BE2C (cell line): ENCODE measurements at regions not wholly inside any gene's neighbourhood (a gene's known extent, or its start where the extent isn't known, plus 50 kb on each side); places are given as distances from the start of the nearest gene placed in this dataset.

Experiments
- DNase-seq: peaks from one replicate; pipeline ENCODE4 v3.0.0-alpha.2; 2020
- H3K27me3 ChIP-seq: fragments of 250-450 bp; sonication (Bioruptor Pico); 2 replicates; pipeline ENCODE4 v1.5.1; 2020; ENCODE audit warnings: mild to moderate bottlenecking
- H3K36me3 ChIP-seq: fragments of 250-450 bp; sonication (Bioruptor Pico); 2 replicates; pipeline ENCODE4 v1.5.1; 2020; ENCODE audit warnings: mild to moderate bottlenecking
- H3K4me1 ChIP-seq: fragments of 250-450 bp; sonication (Bioruptor Pico); 2 replicates; pipeline ENCODE4 v1.5.1; 2020
- H3K4me3 ChIP-seq: 2 replicates; pipeline ENCODE4 v1.5.1; 2011; ENCODE audit warnings: low read depth, low read length
- H3K9me3 ChIP-seq: fragments of 250-450 bp; sonication (Bioruptor Pico); 2 replicates; pipeline ENCODE4 v1.5.1; 2020
- CTCF ChIP-seq: IDR thresholded peaks from 2 replicates; pipeline ENCODE4 v1.5.1; 2012; ENCODE audit warnings: mild to moderate bottlenecking, low read depth, low read length

DNA sequence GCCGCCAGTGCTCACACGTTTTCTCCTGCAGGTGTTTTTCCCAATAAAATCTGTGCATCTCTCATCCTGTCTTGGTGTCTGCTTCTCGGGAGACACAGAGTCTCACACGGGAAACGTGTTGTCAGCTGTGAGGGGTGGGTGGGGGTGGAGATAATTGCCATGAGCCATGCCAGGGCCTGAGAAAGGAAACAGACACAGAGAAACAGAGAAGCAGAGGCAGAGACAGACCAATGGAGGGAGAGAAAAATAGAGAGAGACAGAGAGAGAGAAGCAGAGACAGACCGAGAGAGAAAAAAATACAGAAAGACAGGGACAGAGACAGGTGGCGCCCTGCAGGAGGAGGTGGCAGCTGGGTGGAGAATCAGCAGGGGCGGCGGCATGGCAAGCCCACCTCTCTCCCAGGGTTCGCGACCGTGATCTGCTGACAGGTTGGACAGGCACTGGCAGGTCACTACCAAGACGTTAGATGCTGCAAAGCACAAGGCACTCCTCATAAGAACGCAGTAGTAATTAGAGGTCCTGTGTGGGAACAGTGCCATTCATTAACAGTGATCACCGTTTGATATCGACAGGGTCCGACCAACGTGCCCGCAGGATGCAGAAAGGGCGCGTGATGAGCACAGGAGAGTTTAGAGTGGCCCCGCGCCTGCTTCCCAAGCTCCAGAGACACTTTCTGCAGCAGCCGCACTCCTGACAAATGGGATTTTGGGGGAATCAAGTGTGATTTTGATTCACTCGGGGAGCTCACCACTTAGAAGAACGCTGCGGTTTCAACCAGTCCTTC lies 70.5 kb upstream of the INSIG1 start:
- H3K4me1 ChIP-seq = peaks cover 9% of the 10 kb centered on the region
- H3K9me3 ChIP-seq = no peaks in the 10 kb centered on the region
- H3K27me3 ChIP-seq = no peaks in the 10 kb centered on the region
- no peaks in the 10 kb centered on the region for H3K36me3 ChIP-seq
- no peak for TF ChIP-seq CTCF
- H3K4me3 ChIP-seq = no peak overlapping the region
- DNase-seq = no peak

DNA sequence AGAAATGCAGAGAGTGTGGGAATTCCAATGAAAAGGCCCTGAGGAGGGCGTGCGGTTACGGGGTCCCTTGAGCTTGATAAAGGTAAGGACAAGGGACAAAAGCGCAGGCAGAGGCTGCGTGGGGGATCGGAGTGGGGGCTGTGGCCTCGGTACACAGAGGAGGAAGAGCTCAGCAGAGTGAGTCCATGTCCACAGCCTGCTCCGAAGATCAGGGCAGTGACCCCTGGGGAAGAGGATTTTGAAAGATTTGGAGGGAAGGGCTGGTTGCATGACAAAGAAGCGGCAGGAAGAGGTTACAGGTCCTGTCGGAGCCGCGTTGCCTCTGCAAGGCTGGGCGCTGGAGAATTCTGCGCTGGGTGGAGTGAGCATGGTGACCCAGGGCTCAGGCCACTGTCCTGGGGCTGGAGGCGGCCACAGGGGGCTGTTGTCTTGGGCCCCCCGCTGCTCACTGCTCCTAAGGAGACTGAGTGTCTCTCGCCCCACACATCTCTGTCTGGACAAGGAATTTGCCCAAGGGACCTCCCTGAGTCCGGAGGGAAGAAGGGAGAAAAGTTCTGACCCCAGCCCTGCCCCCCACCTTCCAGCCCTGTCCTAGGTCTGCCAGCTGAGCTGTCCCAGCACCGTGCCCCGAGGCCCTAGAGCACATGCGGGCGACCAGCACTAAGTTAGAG lies 69.8 kb upstream of the INSIG1 start:
- Histone ChIP-seq H3K27me3 (no peaks in the 10 kb centered on the region), H3K9me3 (no peaks in the 10 kb centered on the region), H3K36me3 (no peaks in the 10 kb centered on the region), H3K4me1 (peaks cover 9% of the 10 kb centered on the region), H3K4me3 (no peak overlapping the region)
- DNase-seq = no peak
- TF ChIP-seq CTCF = no peak

DNA sequence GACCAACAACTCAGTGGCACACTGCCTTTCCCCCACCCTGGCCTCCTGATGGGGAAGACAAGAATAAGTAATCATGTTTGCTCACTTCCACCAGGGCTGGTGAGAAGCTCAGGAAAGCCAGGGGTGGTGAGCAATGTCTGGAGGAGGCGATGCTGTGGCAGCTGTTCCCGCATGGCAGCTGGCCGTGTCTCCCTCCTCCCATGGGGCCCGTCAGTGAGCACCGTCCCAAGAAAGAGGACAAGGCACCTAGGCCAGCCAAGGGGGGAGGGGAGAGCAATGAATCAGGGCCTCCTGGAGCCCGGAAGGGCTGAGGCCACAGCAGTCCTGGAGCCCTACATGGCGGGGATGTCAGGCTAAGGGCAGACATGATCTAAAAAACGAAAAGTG lies 69.2 kb upstream of the INSIG1 start:
- no peak overlapping the region for H3K4me3 ChIP-seq
- H3K9me3 ChIP-seq = no peaks in the 10 kb centered on the region
- no peaks in the 10 kb centered on the region for H3K36me3 ChIP-seq
- no peaks in the 10 kb centered on the region for H3K27me3 ChIP-seq
- DNase-seq = no peak
- no peak for TF ChIP-seq CTCF
- peaks cover 9% of the 10 kb centered on the region for H3K4me1 ChIP-seq

DNA sequence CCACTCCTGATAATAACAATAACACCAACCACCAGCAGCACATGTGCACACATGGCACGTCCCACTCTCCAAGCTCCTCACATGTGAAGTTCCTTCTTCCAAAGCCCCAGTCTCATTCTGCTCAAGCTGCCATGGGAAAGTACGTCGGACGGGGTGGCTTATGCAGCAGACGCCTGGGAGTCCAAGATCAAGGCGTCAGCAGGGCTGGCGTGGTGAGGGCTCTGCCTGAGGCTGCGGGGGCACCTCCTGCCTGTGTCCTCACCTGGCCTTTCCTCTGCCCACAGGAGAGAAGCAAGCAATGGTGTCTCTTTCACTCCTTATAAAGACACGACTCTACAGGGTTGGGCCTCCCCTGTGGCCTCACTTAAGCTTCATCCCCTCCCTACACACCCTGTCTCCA lies 68.8 kb upstream of the INSIG1 start:
- no peak for DNase-seq
- H3K4me3 ChIP-seq = no peak overlapping the region
- no peaks in the 10 kb centered on the region for H3K27me3 ChIP-seq
- TF ChIP-seq CTCF = no peak
- H3K4me1 ChIP-seq = peaks cover 9% of the 10 kb centered on the region
- no peaks in the 10 kb centered on the region for H3K9me3 ChIP-seq
- no peaks in the 10 kb centered on the region for H3K36me3 ChIP-seq

GRCh38 chr7:155229548-155230168 lies 68.0 kb upstream of the INSIG1 start:
- H3K36me3 ChIP-seq = no peaks in the 10 kb centered on the region
- H3K4me1 ChIP-seq = peaks cover 9% of the 10 kb centered on the region
- no peak for TF ChIP-seq CTCF
- no peaks in the 10 kb centered on the region for H3K9me3 ChIP-seq
- H3K27me3 ChIP-seq = no peaks in the 10 kb centered on the region
- H3K4me3 ChIP-seq = no peak overlapping the region
- no peak for DNase-seq

DNA sequence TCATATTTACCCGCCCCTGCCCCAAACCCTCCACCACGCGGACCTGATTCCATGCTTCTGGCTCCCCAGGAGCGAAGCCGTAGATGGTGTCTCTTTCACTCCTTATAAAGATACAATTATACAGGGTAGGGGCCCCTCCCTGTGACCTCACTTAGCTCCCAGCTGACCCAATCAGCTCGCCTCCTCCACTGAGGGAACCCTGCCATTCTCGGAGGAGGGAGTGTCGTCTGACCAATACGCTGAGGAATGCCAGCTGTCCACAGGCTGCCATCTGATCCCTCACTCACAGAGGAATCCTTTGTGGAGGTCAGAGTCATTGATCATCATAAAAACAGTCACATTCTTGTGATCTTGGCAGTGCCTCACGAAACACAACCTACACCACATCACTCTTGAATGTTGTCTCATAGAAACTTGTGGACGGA lies 67.5 kb upstream of the INSIG1 start:
- no peak for DNase-seq

More for the DNA sequence above, 67.5 kb upstream of the INSIG1 start:
- no peak overlapping the region for H3K4me3 ChIP-seq
- H3K9me3 ChIP-seq = no peaks in the 10 kb centered on the region
- H3K36me3 ChIP-seq = no peaks in the 10 kb centered on the region
- TF ChIP-seq CTCF = no peak
- peaks cover 9% of the 10 kb centered on the region for H3K4me1 ChIP-seq
- no peaks in the 10 kb centered on the region for H3K27me3 ChIP-seq
